Left cardiac atrium (tissue), 4 donors: ENCODE measurements at regions not wholly inside any gene's neighbourhood (a gene's known extent, or its start where the extent isn't known, plus 50 kb on each side); places are given as distances from the start of the nearest gene placed in this dataset.

Experiments
- ATAC-seq, 2 donors: fragments of 200-7000 bp; cut with Tn5 transposase; one replicate each; pipeline ENCODE4 v1.9.1; 2020; ENCODE audit warnings: mild to moderate bottlenecking in 2 of 2, moderate library complexity in 2 of 2
- DNase-seq: peaks from one replicate; pipeline ENCODE4 v3.0.0-alpha.2; 2020
- intact Hi-C, 2 donors: fragments of 100-400 bp; cut with DNase I; formaldehyde crosslinking; loops; one replicate each; pipeline versions ENCODE4 v1.14.1 to v1.15.1; 2022 to 2023
- donor health status: DM: no; HTN: yes; CAD: no.
- donor health status: DM: no; HTN: yes; CAD: no; lungs with severe emphysema.
- donor health status: DM: yes; HTN: yes; CAD: no.
- donor health status: Dilated cardiomyopathy.

GRCh38 chr13:72101768-72102400 lies 234.9 kb upstream of the DACH1 start:
- intact Hi-C loops = no loop called here
- ATAC-seq (no peak), DNase-seq (no peak)

GRCh38 chr13:72100339-72100738 lies 233.3 kb upstream of the DACH1 start:
- intact Hi-C loops = no loop called here
- DNase-seq (no peak), ATAC-seq (no peak)

- no peak for ATAC-seq
- intact Hi-C loops = no loop called here
- DNase-seq = no peak
Observed at GRCh38 chr13:72097568-72097967, 230.6 kb upstream of the DACH1 start.

GRCh38 chr13:72093262-72093661 lies 226.3 kb upstream of the DACH1 start:
- intact Hi-C loops = no loop called here
- no peak for DNase-seq
- no peak for ATAC-seq

DNA sequence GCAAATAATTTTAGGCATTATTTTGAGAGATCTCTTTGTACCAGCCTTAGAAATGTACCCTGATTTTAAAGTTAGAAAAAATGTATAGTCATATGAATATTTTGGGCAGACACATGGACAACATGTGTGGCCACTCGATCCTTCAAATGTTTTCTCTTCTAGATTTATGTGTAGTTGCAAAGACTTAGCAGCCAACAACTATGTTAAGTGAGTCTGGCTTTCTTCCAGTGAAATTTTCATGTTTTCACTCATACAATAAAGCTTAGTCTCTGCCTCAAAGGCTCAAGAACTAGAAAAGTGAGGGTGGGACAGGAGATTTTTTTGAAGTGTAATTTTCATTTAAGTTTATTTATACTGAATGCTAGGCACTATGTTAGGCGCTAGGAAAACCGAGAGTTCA lies 207.7 kb upstream of the DACH1 start:
- no peak for ATAC-seq
- DNase-seq = no peak
- intact Hi-C loops = no loop called here

- intact Hi-C loops = no loop called here
- ATAC-seq (no peak), DNase-seq (no peak)
Observed at GRCh38 chr13:72072261-72072660, 205.3 kb upstream of the DACH1 start.

GRCh38 chr13:72071713-72072112 lies 204.7 kb upstream of the DACH1 start:
- DNase-seq (no peak), ATAC-seq (no peak)
- intact Hi-C loops = no loop called here

DNA sequence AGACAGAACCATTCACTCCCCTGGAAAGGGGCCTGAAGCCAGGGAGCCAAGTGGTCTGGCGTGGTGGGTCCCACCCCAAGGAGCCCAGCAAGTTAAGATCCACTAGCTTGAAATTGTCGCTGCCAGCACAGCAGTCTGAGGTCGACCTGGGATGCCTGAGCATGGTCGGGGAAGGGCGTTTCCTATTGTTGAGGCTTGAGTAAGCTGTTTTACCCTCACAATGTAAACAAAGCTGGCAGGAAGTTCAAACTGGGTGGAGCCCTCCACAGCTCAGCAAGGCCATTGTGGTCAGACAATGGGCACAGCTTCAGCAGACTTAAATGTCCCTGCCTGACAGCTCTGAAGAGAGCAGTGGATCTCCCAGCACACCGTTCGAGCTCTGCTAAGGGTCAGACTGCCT lies 195.6 kb upstream of the DACH1 start:
- intact Hi-C loops = no loop called here
- DNase-seq = no peak
- ATAC-seq = no peak

- intact Hi-C loops = no loop called here
- ATAC-seq = no peak
- DNase-seq = no peak
Observed at GRCh38 chr13:72061613-72062012, 194.6 kb upstream of the DACH1 start.

- ATAC-seq (no peak), DNase-seq (no peak)
- intact Hi-C loops = no loop called here
Observed at GRCh38 chr13:72050251-72050650, 183.2 kb upstream of the DACH1 start.

- ATAC-seq (no peak), DNase-seq (no peak)
- intact Hi-C loops = no loop called here
Observed at GRCh38 chr13:72043366-72043765, 176.4 kb upstream of the DACH1 start.

GRCh38 chr13:72041165-72041564 lies 174.2 kb upstream of the DACH1 start:
- intact Hi-C loops = no loop called here
- no peak for DNase-seq
- no peak for ATAC-seq

DNA sequence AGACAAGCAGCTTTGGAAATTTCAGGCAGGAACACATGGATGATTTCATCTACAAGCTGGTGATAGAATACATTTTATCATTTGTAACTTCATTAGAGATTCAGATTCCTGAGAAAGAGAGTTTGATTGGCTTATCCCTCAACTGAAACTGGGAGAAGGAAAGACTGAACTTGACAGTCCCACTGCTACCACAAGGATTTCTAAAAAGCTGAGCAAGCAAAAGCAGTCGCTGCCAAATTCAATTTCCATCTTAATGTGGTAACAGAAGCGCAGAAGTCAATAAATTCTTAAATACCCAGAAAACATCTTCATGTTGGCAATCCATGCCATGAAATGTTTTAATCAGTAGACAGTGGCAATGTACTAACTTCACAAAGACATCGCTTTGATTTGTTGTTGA lies 172.1 kb upstream of the DACH1 start:
- ATAC-seq = no peak

GRCh38 chr13:72029981-72030380 lies 163.0 kb upstream of the DACH1 start:
- intact Hi-C loops = no loop called here
- DNase-seq (no peak), ATAC-seq (no peak)

More for the DNA sequence above, 172.1 kb upstream of the DACH1 start:
- DNase-seq = no peak
- intact Hi-C loops = no loop called here

DNA sequence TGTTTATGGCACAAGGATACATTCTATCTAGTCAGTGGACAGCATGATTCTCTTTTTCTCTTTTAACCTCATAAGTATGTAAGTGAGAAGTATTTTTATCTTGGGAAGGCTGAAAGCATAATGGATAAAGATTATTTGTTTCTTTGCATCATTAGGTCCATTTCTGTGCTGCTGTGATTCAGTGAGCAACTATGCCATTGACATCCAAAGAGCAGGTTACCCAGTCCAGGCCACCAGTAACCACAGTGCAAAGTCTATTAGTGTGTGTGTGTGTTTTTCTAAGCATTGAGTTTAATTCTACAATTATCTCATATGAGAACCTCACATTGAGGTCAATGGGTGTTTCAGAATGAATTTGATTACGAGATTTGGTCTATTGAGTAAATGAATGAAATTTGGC lies 158.8 kb upstream of the DACH1 start:
- DNase-seq = no peak
- intact Hi-C loops = no loop called here
- no peak for ATAC-seq

GRCh38 chr13:72023895-72024294 lies 156.9 kb upstream of the DACH1 start:
- intact Hi-C loops = no loop called here

DNA sequence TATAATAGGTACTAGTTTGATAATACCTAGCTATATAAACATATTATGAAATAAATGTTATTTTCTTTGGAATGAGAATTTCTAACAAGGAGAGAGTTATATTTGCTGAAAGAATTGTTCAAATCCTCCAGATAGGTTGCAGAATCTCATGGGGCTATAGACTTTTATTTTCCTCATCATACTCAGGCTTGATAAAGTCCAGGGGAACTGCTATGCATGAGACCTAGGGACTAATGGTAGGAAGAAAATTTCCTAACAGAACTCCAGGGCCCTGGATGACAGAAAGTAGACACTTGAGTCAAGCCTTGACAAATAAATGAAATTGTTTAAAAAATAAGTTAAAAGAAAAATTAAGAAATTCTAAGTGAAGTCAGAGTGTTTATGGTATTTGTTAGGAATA lies 138.5 kb upstream of the DACH1 start:
- intact Hi-C loops = no loop called here
- DNase-seq (no peak), ATAC-seq (no peak)

More at GRCh38 chr13:72023895-72024294, 156.9 kb upstream of the DACH1 start:
- ATAC-seq = no peak
- no peak for DNase-seq

DNA sequence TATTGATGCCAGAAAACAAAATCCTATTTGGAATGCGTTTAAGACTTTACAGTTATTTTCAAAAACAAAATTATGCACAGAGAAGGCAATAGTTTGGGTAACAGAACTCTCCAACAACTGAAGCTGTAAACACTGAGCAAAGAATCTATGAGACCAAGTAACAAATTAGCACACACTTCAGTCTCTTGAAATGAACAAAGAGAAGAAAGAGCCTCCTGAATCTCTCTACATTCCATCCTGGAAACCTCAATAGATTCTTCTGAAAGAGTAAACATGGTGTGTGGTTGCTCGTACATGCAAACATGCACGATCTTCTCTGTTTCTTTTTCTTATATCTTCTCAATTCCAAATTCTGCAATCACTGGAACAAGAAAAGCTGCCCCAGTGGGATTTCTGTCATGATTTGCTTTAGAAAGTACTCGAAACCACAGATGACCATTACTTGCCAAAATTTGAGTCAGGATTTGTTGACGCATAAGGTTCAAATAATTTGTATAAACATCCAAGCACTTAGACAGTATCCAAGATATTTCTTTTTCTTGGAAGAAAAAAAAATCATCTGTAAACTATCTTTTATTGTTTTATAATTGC lies 137.9 kb upstream of the DACH1 start:
- no peak for DNase-seq
- intact Hi-C loops = no loop called here
- no peak for ATAC-seq

- ATAC-seq (no peak), DNase-seq (no peak)
- intact Hi-C loops = no loop called here
Observed at GRCh38 chr13:72004246-72004645, 137.2 kb upstream of the DACH1 start.

DNA sequence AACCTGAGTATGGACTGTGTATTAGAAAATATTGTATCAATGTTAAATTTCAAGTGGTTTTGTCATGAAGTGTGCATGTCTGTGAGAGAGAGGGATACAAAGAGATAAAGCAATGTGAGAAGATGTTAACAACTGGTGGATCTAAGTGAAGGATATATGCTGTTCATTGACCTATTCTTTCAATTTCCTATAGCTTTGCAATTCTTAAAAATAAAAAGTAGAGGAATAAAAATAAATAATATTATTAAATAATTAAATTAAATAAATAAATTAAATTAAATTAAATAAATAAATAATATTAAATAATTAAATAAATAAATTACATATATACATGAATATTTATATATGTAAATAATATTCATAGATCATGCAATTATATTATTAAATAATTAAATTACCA lies 131.2 kb upstream of the DACH1 start:
- no peak for DNase-seq
- intact Hi-C loops = no loop called here
- ATAC-seq = no peak

DNA sequence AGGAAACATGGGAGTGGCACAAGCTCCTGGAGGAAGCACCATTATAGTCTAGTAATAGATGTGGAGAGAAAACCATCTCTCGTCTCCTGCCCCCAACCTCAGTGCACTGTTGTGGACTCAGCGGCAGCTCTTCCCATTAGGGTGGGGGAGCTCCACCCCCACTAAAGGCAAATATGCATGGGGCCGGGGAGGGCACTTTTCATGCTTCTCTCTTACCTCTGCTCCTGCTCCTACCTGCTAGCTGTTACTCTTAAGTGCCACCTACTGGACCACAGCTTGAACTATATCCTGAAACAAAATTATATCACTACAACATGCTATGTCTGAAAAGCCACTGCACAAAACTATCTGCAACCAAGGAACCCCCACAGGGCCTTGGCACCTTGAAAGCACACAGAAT lies 112.6 kb upstream of the DACH1 start:
- intact Hi-C loops = no loop called here
- DNase-seq (no peak), ATAC-seq (no peak)

- ATAC-seq (no peak), DNase-seq (no peak)
- intact Hi-C loops = no loop called here
Observed at GRCh38 chr13:71977028-71977427, 110.0 kb upstream of the DACH1 start.
